Occipital lobe (tissue), 1 donor: ENCODE measurements at regions not wholly inside any gene's neighbourhood (a gene's known extent, or its start where the extent isn't known, plus 50 kb on each side); places are given as distances from the start of the nearest gene placed in this dataset.
"Not testable (repeated sequence)": the region's sequence is repeated elsewhere in the genome, so short reads cannot be mapped to it uniquely, and the experiment has no call there.

Source experiments
- DNase-seq: peaks from one replicate; lab custom pipeline; 2025; lab: John Stamatoyannopoulos, UW

- DNase-seq: peak; percentile 12
Measured at GRCh38 chr3:28575746-28576613, 227.4 kb upstream of the AZI2 start.

GRCh38 chr3:28576614-28577200 is 228.1 kb upstream of the AZI2 start:
- no peak for DNase-seq

- no peak for DNase-seq
Measured at GRCh38 chr3:28577941-28578500, 229.4 kb upstream of the AZI2 start.

GRCh38 chr3:28586325-28586724 is 237.7 kb upstream of the AZI2 start:
- DNase-seq: no peak

- no peak for DNase-seq
Measured at GRCh38 chr3:28587723-28588122, 239.1 kb upstream of the AZI2 start.

- no peak for DNase-seq
Measured at GRCh38 chr3:28590216-28590615, 241.6 kb upstream of the AZI2 start.

GRCh38 chr3:28590860-28591259 is 242.2 kb upstream of the AZI2 start:
- no peak for DNase-seq

GRCh38 chr3:28595372-28595771 is 246.7 kb upstream of the AZI2 start:
- DNase-seq: no peak

- no peak for DNase-seq
Measured at GRCh38 chr3:28597452-28597851, 248.8 kb upstream of the AZI2 start.

GRCh38 chr3:28598165-28598564 is 249.5 kb upstream of the AZI2 start:
- no peak for DNase-seq

GRCh38 chr3:28601291-28601690 is 252.7 kb upstream of the AZI2 start:
- DNase-seq: no peak

GRCh38 chr3:28606283-28606682 is 257.7 kb upstream of the AZI2 start:
- DNase-seq: no peak

GRCh38 chr3:28612232-28612631 is 263.6 kb upstream of the AZI2 start:
- no peak for DNase-seq

- no peak for DNase-seq
Measured at GRCh38 chr3:28613511-28614106, 265.0 kb upstream of the AZI2 start.

- no peak for DNase-seq
Measured at GRCh38 chr3:28615071-28615470, 266.4 kb upstream of the AZI2 start.

- no peak for DNase-seq
Measured at GRCh38 chr3:28615971-28616370, 267.3 kb upstream of the AZI2 start.

- DNase-seq: no peak
Measured at GRCh38 chr3:28617821-28618220, 269.2 kb upstream of the AZI2 start.

GRCh38 chr3:28623106-28623505 is 274.5 kb upstream of the AZI2 start:
- no peak for DNase-seq

GRCh38 chr3:28624084-28624483 is 275.5 kb upstream of the AZI2 start:
- no peak for DNase-seq

GRCh38 chr3:28627843-28628242 is 279.2 kb upstream of the AZI2 start:
- not testable (repeated sequence) for DNase-seq

- DNase-seq: no peak
Measured at GRCh38 chr3:28634019-28634418, 285.4 kb upstream of the AZI2 start.

- DNase-seq: no peak
Measured at GRCh38 chr3:28637742-28638141, 289.1 kb upstream of the AZI2 start.
